GM19468 (cell line): ENCODE measurements at regions not wholly inside any gene's neighbourhood (a gene's known extent, or its start where the extent isn't known, plus 50 kb on each side); places are given as distances from the start of the nearest gene placed in this dataset.
"Not testable (repeated sequence)": the region's sequence is repeated elsewhere in the genome, so short reads cannot be mapped to it uniquely, and the experiment has no call there.

Source experiments
- ATAC-seq: cut with Tn5 transposase; IDR thresholded peaks from one replicate; pipeline ENCODE4 v1.9.1; 2021; ENCODE audit warnings: mild to moderate bottlenecking, moderate library complexity, moderate number of reproducible peaks; ENCODE audit not compliant: unreplicated experiment; ENCODE audit errors: extremely low read depth

GRCh38 chrX:68980906-68981616 is 152.2 kb downstream of the EFNB1 start:
- no peak for ATAC-seq

DNA sequence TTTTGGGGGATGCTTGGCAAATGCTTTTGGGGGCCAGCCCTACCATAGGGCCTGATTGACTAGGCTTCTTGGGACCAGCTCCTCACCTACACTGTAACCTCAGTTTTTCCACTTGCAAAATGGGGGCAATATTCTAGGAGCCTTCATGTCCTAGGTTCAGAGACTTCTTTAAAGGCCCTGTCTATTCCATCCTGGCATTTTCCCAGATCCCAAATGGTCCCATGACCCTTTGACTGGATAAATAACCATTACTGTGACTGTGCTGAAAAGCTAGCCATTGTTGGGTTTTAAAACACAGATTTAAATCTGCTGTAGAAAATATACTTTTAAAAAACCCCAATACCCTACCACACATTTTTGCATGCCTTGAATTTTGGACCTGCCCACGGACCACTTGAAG is 149.8 kb downstream of the EFNB1 start:
- ATAC-seq, result no peak

DNA sequence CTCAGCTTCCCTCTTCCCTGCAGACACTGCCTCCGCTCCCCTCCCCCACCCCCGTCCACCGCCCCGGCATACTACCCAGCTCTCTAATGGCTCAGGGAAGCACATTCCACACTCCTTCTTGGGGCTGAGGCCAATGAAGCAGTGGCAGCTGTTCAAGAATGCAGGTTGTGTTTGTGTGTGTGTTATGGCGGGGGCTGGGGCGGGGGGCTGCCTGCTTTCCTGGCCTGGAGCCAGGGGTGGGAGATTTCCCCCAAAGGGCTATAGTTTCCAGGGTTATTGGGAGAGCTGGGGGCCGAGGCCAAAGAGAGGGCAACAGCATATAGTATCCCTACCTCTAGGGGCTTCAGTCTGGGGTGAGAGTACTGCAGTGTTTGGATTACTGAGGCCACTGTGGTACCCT is 149.4 kb downstream of the EFNB1 start:
- ATAC-seq, result no peak

GRCh38 chrX:68953331-68953730 is 124.5 kb downstream of the EFNB1 start:
- ATAC-seq, result no peak

- not testable (repeated sequence) for ATAC-seq
Observed at GRCh38 chrX:68951942-68952619, 123.3 kb downstream of the EFNB1 start.

- ATAC-seq, result no peak
Observed at GRCh38 chrX:68950937-68951336, 122.1 kb downstream of the EFNB1 start.

- no peak for ATAC-seq
Observed at GRCh38 chrX:68947882-68948605, 119.2 kb downstream of the EFNB1 start.

- no peak for ATAC-seq
Observed at GRCh38 chrX:68945603-68946228, 116.9 kb downstream of the EFNB1 start.

- ATAC-seq, result no peak
Observed at GRCh38 chrX:68945081-68945602, 116.3 kb downstream of the EFNB1 start.

DNA sequence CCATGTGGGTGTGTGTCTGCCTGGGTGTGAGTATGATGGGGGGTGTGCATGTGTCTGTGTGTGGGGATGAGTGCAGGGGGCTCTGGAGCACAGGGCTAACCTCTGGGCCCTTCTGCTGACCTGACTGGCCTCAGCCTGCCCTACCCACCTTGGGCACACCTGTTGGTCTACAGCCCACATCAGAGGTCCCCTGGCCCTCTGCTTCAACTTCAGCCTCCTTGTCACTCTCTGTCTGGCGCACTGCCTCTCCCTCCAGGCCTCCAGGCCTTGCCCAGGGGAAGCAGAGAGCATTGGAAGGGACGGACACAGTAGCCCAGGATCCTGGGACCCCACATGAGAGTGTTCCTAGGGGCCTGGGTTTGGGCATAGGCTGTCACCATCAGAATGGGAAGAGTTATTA is 115.4 kb downstream of the EFNB1 start:
- no peak for ATAC-seq

- no peak for ATAC-seq
Observed at GRCh38 chrX:68942840-68943239, 114.0 kb downstream of the EFNB1 start.

GRCh38 chrX:68942104-68942503 is 113.3 kb downstream of the EFNB1 start:
- ATAC-seq, result no peak

DNA sequence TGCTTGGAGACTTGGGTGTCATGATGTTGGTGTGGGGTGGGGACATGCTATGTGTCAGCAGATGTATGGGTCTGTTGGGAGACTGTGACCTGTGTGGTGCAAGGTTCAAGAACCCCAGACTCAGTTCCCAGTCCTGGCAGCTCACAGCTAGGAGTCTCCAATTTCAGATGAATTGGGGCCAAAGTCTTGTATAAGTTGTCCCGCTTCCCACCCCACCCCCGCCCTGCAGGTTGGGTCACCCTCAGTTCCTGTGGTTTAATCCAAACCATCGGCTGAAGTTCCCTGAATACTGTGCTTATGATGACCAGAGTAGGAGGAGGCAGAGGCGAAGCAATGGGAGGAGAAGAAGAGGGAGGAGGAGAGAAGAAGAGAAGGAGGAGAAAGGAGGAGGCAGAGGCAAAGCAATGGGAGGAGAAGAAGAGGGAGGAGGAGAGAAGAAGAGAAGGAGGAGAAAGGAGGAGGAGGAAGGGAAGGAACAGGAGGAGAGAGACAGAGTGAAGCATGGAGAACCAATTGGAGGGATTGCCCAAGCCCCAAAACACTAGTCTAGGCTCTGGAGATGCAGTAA is 112.6 kb downstream of the EFNB1 start:
- no peak for ATAC-seq

- no peak for ATAC-seq
Observed at GRCh38 chrX:68940601-68941000, 111.8 kb downstream of the EFNB1 start.

DNA sequence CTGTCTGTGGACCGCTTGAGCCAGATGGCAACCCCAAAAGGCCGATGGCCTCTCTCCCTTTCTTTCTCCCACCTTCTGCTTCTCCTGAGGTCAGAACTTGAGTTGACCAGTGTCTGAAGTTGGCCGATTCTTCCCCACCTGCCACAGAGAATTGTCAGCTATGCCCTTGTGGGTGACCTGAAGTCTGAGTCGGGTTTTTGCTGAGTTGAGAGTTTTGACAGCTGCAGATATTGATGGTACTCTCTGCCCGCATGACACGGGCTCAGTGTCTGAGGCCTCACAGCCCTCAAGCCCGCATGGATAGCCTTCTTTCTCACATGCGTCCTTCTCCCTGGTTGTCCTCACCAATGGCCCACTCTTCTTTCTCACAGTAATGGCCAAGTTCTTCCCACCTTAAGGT is 111.0 kb downstream of the EFNB1 start:
- ATAC-seq, result no peak

DNA sequence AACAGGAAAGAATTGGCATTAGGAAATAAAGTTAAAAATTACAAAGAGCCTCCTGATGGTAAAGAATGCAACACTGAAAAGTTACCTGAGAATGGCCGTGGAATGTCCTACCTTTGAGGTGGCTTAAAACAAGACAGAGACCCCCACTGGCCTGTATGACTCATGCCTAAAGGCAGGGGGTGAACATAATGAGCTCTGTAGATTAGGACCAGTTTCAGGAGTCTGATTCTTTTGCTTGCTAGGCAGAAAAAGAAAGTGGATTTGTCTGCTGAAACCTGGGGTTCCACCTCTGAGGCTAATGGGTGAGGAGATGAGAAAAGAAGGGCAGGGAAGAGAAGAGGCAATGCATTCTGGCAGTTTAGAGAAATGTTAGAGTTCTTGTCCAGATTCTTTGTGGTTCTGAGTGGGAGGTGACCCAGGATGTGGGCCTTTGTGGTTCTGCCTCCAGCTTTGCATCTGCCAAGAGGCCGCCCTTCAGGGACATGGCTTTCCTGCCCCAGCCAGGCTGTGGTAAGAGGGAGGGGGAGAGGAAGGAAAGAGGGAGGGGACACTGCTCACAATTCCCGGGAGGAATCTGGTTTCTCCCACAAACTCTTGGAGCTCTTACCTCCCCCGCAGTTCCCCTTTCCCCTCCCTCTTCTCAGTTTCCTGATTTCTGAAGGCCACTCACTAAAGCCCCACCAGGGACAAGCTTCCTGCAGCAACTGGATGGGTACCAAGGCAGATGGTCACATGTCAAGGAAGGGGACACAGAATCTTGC is 109.6 kb downstream of the EFNB1 start:
- no peak for ATAC-seq

DNA sequence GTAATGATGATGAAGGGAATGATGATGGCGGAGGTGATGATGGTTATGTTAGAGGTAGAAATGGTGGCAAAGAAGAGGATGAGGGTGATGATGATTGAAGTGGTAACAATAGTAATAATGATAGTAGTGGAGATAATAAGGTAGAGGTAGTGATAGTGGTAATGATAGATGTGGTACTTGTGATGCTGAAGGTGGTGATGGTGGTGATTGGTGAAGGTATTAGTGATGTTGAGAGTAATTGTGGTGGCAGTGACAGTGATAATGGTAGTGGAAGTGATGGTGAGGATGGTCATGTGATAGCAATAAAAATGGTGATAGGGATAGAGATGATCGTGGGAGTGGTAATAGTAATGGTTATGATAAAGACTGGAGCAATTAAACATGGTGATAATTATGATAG is 108.8 kb downstream of the EFNB1 start:
- no peak for ATAC-seq

GRCh38 chrX:68936608-68937007 is 107.8 kb downstream of the EFNB1 start:
- no peak for ATAC-seq

DNA sequence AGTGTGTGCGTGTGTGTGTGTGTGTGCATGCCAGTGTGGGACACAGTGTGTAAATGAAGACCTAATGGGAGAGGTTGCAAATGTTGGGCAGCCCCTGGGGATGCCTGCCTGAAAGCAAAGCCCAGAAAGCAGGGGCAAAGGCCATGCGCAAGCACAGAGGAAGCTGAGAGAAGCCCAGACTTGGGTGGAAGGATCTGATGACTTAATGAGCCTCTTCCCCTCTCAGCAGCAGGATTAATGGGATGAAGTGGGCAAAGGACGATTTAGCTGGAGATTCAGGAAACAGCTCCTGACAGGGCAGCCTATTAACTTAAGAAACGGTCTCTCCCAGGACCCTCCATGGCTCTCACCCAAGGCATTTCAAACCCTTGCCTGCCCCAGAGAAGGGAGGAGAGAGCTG is 107.3 kb downstream of the EFNB1 start:
- ATAC-seq, result no peak

- ATAC-seq, result no peak
Observed at GRCh38 chrX:68935362-68935761, 106.5 kb downstream of the EFNB1 start.
